SK-N-SH treated with all-trans-retinoic acid at 6 μM for 48 hours (cell line): ENCODE measurements at regions not wholly inside any gene's neighbourhood (a gene's known extent, or its start where the extent isn't known, plus 50 kb on each side); places are given as distances from the start of the nearest gene placed in this dataset.

Experiments
- ATAC-seq: fragments of 200-7000 bp; cut with Tn5 transposase; 3 replicates; pipeline ENCODE4 v1.9.1; 2020; ENCODE audit warnings: mild to moderate bottlenecking, moderate library complexity
- ARNTL ChIP-seq: fragments of 450-650 bp; formaldehyde crosslinking; IDR thresholded peaks from 2 replicates; pipeline ENCODE4 v1.5.0; 2020; ENCODE audit warnings: low read depth, mild to moderate bottlenecking, moderate library complexity, borderline replicate concordance
- BACH2 ChIP-seq: fragments of 250-450 bp; sonication (Bioruptor Pico); IDR thresholded peaks from 2 replicates; pipeline ENCODE4 v1.9.0; 2021; ENCODE audit warnings: mild to moderate bottlenecking, borderline replicate concordance
- CREB5 ChIP-seq: fragments of 250-450 bp; sonication (Bioruptor Pico); IDR thresholded peaks from 2 replicates; pipeline ENCODE4 v1.5.1; 2020; ENCODE audit warnings: low read depth, mild to moderate bottlenecking, moderate library complexity
- CSDC2 ChIP-seq: fragments of 250-450 bp; sonication (Bioruptor Pico); IDR thresholded peaks from 2 replicates; pipeline ENCODE4 v1.5.0; 2020; ENCODE audit warnings: mild to moderate bottlenecking, moderate library complexity
- CSRNP3 ChIP-seq: fragments of 250-450 bp; sonication (Bioruptor Pico); IDR thresholded peaks from 2 replicates; pipeline ENCODE4 v1.5.1; 2021; ENCODE audit warnings: mild to moderate bottlenecking, moderate library complexity
- ESRRG ChIP-seq: fragments of 250-450 bp; sonication (Bioruptor Pico); IDR thresholded peaks from 2 replicates; pipeline ENCODE4 v1.6.1; 2021; ENCODE audit warnings: mild to moderate bottlenecking
- GLIS3 ChIP-seq: fragments of 250-450 bp; sonication (Bioruptor Pico); IDR thresholded peaks from 2 replicates; pipeline ENCODE4 v1.5.0; 2020; ENCODE audit warnings: mild to moderate bottlenecking, moderate library complexity
- ISL1 ChIP-seq: fragments of 250-450 bp; sonication (Bioruptor Pico); IDR thresholded peaks from 2 replicates; pipeline ENCODE4 v2.1.2; 2022; ENCODE audit warnings: mild to moderate bottlenecking, moderate library complexity
- OSR1 ChIP-seq: fragments of 250-450 bp; sonication (Bioruptor Pico); IDR thresholded peaks from 2 replicates; pipeline ENCODE4 v1.8.0; 2022; ENCODE audit warnings: moderate library complexity, mild to moderate bottlenecking, inconsistent platforms
- POU6F1 ChIP-seq: fragments of 250-450 bp; sonication (Bioruptor Pico); IDR thresholded peaks from 2 replicates; pipeline ENCODE4 v1.8.0; 2021; ENCODE audit warnings: low read depth, mild to moderate bottlenecking, moderate library complexity, borderline replicate concordance
- PPARA ChIP-seq: fragments of 250-450 bp; sonication (Bioruptor Pico); IDR thresholded peaks from 2 replicates; pipeline ENCODE4 v1.5.0; 2020; ENCODE audit warnings: mild to moderate bottlenecking, borderline replicate concordance
- RARB ChIP-seq: fragments of 250-450 bp; sonication (Bioruptor Pico); IDR thresholded peaks from 2 replicates; pipeline ENCODE4 v1.8.0; 2021; ENCODE audit warnings: mild to moderate bottlenecking, moderate library complexity
- SNAI2 ChIP-seq: fragments of 250-450 bp; sonication (Bioruptor Pico); IDR thresholded peaks from 2 replicates; pipeline ENCODE4 v1.5.0; 2020; ENCODE audit warnings: mild to moderate bottlenecking, moderate library complexity
- TCF4 ChIP-seq: fragments of 250-450 bp; sonication (Bioruptor Pico); IDR thresholded peaks from 2 replicates; pipeline ENCODE4 v1.8.0; 2021; ENCODE audit warnings: mild to moderate bottlenecking, moderate library complexity, borderline replicate concordance
- TOX ChIP-seq: fragments of 250-450 bp; sonication (Bioruptor Pico); IDR thresholded peaks from 2 replicates; pipeline ENCODE4 v1.8.0; 2021; ENCODE audit warnings: mild to moderate bottlenecking, moderate library complexity, borderline replicate concordance
- TSHZ2 ChIP-seq: fragments of 250-450 bp; sonication (Bioruptor Pico); IDR thresholded peaks from 2 replicates; pipeline ENCODE4 v1.5.0; 2020; ENCODE audit warnings: mild to moderate bottlenecking, moderate library complexity
- ZC3H10 ChIP-seq: fragments of 250-450 bp; sonication (Bioruptor Pico); IDR thresholded peaks from 2 replicates; pipeline ENCODE4 v1.5.1; 2021; ENCODE audit warnings: mild to moderate bottlenecking, moderate library complexity
- ZFP3 ChIP-seq: fragments of 250-450 bp; sonication (Bioruptor Pico); IDR thresholded peaks from 2 replicates; pipeline ENCODE4 v1.5.0; 2020; ENCODE audit warnings: mild to moderate bottlenecking, moderate library complexity
- ZFP30 ChIP-seq: fragments of 450-650 bp; formaldehyde crosslinking; IDR thresholded peaks from 2 replicates; pipeline ENCODE4 v1.5.0; 2022; ENCODE audit warnings: mild to moderate bottlenecking, moderate library complexity
- ZNF565 ChIP-seq: fragments of 450-650 bp; formaldehyde crosslinking; conservative IDR thresholded peaks from 2 replicates; pipeline ENCODE4 v1.5.0; 2020; ENCODE audit warnings: low read depth, mild to moderate bottlenecking, moderate library complexity
- ZNF70 ChIP-seq: fragments of 450-650 bp; formaldehyde crosslinking; IDR thresholded peaks from 2 replicates; pipeline ENCODE4 v1.5.0; 2020; ENCODE audit warnings: mild to moderate bottlenecking, moderate library complexity
- ZNF8 ChIP-seq: fragments of 450-650 bp; formaldehyde crosslinking; IDR thresholded peaks from 2 replicates; pipeline ENCODE4 v1.5.0; 2020; ENCODE audit warnings: mild to moderate bottlenecking, moderate library complexity

- no peak for TF ChIP-seq POU6F1
- TF ChIP-seq ISL1 (CRISPR knock-in tag) = no peak
- no peak for TF ChIP-seq ZFP30 (CRISPR knock-in tag)
- TF ChIP-seq PPARA (CRISPR knock-in tag) = no peak
- TF ChIP-seq SNAI2 (CRISPR knock-in tag) = no peak
- TF ChIP-seq TSHZ2 (CRISPR knock-in tag) = no peak
- TF ChIP-seq RARB (CRISPR knock-in tag) = no peak
- TF ChIP-seq ESRRG = no peak
- TF ChIP-seq ZC3H10 = no peak
- TF ChIP-seq ZFP3 = no peak
- no peak for TF ChIP-seq TOX
- TF ChIP-seq, all 23 proteins: peak for 0
Measured at GRCh38 chr10:4477664-4478063, 348.3 kb upstream of the AKR1E2 start (continued).

- no peak for TF ChIP-seq ZC3H10
- no peak for TF ChIP-seq GLIS3 (CRISPR knock-in tag)
- ATAC-seq = no peak
Measured at GRCh38 chr10:4475827-4476490, 350.0 kb upstream of the AKR1E2 start.

- TF ChIP-seq ISL1 (CRISPR knock-in tag) (no peak), ARNTL (CRISPR knock-in tag) (no peak), PPARA (CRISPR knock-in tag) (no peak), TOX (no peak), ZNF8 (CRISPR knock-in tag) (no peak), CREB5 (CRISPR knock-in tag) (no peak), ZNF70 (CRISPR knock-in tag) (no peak), ZC3H10 (no peak), OSR1 (no peak), ZFP30 (CRISPR knock-in tag) (no peak), CSDC2 (CRISPR knock-in tag) (no peak), GLIS3 (CRISPR knock-in tag) (no peak), BACH2 (CRISPR knock-in tag) (no peak), POU6F1 (no peak), CSRNP3 (no peak), TSHZ2 (CRISPR knock-in tag) (no peak), ZFP3 (no peak), SNAI2 (CRISPR knock-in tag) (no peak), TCF4 (CRISPR knock-in tag) (no peak), ZNF565 (CRISPR knock-in tag) (no peak)
- ATAC-seq = no peak
Measured at GRCh38 chr10:4474829-4475228, 351.2 kb upstream of the AKR1E2 start.
